ENCODE measurements at regions not wholly inside any gene's neighbourhood (a gene's known extent, or its start where the extent isn't known, plus 50 kb on each side); places are given as distances from the start of the nearest gene placed in this dataset.

DNA sequence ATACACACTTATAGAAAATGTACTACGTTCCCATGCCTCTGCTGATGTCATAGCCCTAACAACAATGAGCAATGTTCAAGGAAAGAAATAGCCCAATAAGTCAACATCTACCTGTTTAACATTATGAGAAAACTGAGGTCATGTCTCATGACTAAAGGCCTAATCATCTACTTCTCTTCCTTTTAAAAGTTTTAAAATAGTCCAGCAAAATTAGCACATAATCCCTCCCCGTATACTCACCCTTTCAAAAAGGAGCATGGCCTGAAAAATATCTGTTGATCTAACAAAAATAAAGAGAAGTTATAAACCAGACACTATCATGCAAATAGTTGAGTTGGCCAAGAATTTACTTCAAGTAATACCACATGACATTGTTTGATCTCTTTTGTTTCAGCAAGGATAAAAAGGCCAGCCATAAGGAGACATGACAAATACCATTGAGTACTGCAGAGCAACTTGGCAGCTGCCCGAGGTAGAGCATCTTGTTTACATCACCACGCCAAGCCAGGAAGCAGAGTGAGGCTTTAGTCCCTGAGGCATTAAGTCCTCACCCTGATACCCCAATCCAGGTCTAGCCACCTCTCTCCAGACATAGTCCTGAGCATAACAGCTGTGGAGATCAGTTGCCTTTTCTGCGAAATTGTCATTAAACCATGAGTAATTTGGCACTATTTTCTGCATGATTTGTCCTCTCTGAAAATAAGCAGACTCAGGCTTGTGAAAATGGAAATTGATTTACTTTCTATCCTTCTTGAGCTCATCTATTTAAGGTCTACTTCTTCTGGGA, 137.4 kb upstream of the ETAA1 start:
- H3K4me3 ChIP-seq (ENCODE audit: low read depth, low read length) = no peak overlapping the region
- DNase-seq (ENCODE audit: low read depth) = peak; percentile 19
- TF ChIP-seq, protein P1, sequence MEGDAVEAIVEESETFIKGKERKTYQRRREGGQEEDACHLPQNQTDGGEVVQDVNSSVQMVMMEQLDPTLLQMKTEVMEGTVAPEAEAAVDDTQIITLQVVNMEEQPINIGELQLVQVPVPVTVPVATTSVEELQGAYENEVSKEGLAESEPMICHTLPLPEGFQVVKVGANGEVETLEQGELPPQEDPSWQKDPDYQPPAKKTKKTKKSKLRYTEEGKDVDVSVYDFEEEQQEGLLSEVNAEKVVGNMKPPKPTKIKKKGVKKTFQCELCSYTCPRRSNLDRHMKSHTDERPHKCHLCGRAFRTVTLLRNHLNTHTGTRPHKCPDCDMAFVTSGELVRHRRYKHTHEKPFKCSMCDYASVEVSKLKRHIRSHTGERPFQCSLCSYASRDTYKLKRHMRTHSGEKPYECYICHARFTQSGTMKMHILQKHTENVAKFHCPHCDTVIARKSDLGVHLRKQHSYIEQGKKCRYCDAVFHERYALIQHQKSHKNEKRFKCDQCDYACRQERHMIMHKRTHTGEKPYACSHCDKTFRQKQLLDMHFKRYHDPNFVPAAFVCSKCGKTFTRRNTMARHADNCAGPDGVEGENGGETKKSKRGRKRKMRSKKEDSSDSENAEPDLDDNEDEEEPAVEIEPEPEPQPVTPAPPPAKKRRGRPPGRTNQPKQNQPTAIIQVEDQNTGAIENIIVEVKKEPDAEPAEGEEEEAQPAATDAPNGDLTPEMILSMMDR (IDR thresholded peaks at IDR 0.05; ENCODE audit: control insufficient read depth, extremely low read depth, insufficient read depth) = no peak

DNA sequence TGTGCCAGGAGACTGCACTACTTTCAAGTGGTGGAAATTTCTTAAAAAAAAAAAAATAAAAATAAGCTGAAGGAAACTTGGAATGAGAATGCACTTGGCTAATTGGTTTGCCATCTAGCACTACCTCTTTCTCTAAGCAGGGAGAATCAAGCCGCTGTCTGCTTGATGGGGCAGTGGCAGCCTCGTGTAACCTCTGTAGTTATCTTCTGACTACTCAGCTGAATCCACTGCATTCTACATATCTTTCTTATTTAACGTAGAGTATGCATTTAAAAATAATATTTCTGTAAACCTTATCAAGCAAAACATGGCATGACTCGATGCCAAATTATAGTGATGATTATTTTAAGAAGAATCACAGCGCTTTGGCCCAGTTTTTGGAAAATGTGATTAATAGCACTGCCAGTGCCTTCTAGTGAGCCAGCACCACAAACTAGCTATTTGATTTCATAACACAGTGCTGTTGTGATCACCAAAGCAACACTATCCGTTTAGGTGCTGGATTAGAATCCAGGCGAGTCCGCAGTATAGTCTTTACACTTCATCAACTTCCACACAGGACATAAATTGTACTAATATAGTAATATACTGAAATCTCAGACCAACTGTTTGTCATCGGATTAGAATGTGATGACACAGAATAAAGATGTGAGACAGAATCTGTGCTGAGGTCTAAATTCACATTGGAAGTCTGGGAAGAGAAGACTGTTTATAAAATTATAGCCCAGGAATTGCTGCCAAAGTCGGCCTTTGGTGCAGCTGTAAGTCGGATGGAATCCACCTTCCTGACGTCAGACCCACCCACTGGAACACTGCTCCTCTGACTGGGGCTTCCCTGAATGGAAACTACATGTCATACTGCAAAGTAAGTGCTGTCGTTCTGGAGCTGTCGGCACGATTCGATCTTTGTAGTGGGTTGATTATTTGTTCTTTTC, 136.5 kb upstream of the ETAA1 start:
- no peak overlapping the region for H3K4me3 ChIP-seq (ENCODE audit: low read depth, low read length)
- TF ChIP-seq, protein P1 (IDR thresholded peaks at IDR 0.05; ENCODE audit: control insufficient read depth, extremely low read depth, insufficient read depth) = no peak
- no peak for DNase-seq (ENCODE audit: low read depth)

DNA sequence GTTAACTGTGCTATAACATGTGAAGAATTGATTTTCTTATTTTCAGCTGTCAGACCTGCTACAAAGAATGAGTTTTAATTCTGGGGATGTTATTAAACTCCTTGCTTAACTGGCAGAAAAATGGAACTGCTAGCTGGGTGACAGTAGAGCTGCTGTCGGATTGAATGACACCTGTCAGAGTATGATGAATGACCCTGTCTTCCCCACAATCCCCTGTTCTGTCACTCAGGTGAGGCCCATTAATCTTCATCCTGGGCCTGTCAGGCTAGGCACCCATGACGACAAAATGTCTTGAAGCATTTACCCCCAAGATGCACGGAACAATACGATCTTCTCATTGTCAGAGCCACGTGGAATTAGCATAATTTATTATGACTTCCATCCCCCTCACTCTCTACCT, 129.9 kb upstream of the ETAA1 start:
- H3K4me3 ChIP-seq (ENCODE audit: low read depth, low read length) = no peak overlapping the region
- TF ChIP-seq, protein P1 (IDR thresholded peaks at IDR 0.05; ENCODE audit: control insufficient read depth, extremely low read depth, insufficient read depth) = no peak
- no peak for DNase-seq (ENCODE audit: low read depth)

DNA sequence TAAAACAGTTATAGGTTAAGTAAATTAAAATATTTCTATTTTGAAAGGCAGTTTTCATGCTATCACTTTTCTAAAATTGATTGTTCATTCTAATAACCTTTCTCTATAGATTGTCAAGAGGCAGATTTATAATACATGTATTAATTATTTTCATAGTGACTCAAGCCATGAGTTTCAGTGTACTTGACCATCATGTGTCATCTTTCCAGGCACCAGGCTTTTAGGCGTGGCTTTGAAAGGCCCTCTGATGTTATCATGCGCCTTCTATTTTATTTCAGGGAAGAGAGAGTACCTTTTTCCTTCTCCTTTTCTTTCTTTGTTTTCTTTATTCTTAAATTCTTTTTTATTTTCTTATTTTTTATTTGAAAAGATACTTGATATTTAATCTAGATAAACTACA, 128.3 kb upstream of the ETAA1 start:
- no peak overlapping the region for H3K4me3 ChIP-seq (ENCODE audit: low read depth, low read length)
- TF ChIP-seq, protein P1 (IDR thresholded peaks at IDR 0.05; ENCODE audit: control insufficient read depth, extremely low read depth, insufficient read depth) = no peak
- DNase-seq (ENCODE audit: low read depth) = no peak

DNA sequence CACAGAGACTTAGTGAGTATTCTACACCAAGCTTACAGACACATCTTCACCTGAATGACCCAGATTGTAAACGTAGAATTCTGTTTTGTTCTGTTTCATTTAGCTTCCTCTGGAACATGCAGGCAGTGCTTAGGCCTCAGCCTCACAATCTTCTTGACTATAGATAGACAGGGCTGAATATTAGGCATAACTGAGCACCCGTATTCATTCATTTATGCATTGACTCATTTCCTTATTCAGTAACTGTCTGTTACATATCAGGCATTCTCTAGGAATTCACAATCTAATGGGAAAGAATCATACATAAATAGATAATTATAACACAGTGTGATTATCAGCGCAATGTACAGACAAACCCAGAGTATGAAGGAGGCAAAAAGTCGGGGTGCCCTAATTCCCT, 124.9 kb upstream of the ETAA1 start:
- TF ChIP-seq, protein P1 (IDR thresholded peaks at IDR 0.05; ENCODE audit: control insufficient read depth, extremely low read depth, insufficient read depth) = no peak
- no peak for DNase-seq (ENCODE audit: low read depth)
- no peak overlapping the region for H3K4me3 ChIP-seq (ENCODE audit: low read depth, low read length)

DNA sequence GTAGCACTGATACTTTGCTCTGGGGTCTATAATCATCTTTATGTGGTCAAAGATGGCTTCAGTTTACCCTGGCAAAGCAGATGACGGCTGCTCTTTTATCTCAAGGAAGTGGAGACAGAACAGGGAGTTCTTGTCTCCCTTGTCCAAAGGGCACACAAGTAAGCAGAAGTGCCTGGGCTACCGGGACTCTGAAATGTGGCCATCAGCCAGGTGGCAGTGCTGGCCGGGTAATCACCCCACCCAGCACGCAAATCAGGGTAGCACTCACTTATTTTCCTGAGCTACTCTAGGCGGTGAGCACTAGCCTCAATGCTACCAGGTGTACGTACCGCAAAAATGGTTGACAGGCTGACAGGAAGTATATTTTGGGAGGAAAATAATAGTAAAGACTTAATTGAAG, 119.7 kb upstream of the ETAA1 start:
- DNase-seq (ENCODE audit: low read depth) = no peak
- no peak overlapping the region for H3K4me3 ChIP-seq (ENCODE audit: low read depth, low read length)
- TF ChIP-seq, protein P1 (IDR thresholded peaks at IDR 0.05; ENCODE audit: control insufficient read depth, extremely low read depth, insufficient read depth) = no peak

All from LNCaP clone FGC (cell line).